ENCODE measurements at regions not wholly inside any gene's neighbourhood (a gene's known extent, or its start where the extent isn't known, plus 50 kb on each side); places are given as distances from the start of the nearest gene placed in this dataset.

DNA sequence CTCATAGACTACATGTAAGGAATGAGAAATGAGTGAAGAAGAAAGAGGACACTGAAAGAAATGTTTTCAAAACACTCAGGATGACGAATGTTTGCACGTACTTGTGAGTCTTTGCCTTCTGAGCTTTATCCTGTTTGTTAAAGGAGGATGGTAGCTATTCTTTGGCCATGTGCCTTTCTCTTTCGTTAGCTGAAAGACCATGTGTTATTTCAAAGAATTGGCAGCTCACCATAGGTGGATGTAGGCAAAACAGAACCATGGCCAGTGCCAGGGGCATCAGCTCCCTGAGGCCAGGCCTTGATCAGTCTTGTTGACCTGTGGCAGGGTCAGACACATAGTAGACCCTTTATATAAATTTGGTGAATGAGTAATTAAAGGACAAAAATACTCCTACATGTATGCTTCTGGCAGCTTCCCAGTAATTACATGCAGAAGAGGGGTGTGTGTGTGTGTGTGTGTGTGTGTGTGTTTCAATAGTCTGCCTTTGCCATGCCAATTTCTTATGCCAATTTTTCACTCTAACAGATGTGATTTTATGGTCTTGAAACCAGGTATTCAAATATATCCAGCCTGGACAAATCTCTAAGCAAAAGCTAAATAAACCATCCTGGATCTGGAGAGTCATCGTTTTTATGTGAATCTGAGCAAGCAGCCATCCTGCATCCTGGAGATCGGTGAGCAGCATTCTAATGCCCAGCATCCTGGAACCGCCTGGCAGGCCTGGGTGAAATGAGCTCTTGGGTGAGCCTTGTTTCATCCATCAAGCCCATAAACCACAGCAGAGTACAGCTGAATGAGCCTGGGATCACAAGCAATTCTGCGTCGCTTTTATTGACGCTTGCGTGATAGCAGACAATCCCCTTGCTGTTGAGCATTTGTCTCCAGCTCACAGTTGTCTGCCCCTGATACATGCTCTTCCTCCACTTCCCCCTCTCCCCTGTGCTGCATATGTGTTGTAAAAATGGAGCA lies 475.4 kb downstream of the MED10 start:
- no peaks in the 10 kb centered on the region for H3K9me3 ChIP-seq (ENCODE audit: severe bottlenecking)
- H3K4me1 ChIP-seq (ENCODE audit: insufficient read depth, poor library complexity, severe bottlenecking) = no peaks in the 10 kb centered on the region
- ATAC-seq (ENCODE audit: low read depth) (no peak), DNase-seq (ENCODE audit: low spot score) (no peak)
- no peaks in the 10 kb centered on the region for H3K36me3 ChIP-seq (ENCODE audit: low read depth)
- H3K4me3 ChIP-seq (ENCODE audit: severe bottlenecking) = no peak overlapping the region
- H3K27ac ChIP-seq (ENCODE audit: poor library complexity, severe bottlenecking) = no peak overlapping the region
- peaks cover 17% of the 10 kb centered on the region for H3K27me3 ChIP-seq (ENCODE audit: insufficient read depth, poor library complexity, severe bottlenecking)
- TF ChIP-seq, protein P1, sequence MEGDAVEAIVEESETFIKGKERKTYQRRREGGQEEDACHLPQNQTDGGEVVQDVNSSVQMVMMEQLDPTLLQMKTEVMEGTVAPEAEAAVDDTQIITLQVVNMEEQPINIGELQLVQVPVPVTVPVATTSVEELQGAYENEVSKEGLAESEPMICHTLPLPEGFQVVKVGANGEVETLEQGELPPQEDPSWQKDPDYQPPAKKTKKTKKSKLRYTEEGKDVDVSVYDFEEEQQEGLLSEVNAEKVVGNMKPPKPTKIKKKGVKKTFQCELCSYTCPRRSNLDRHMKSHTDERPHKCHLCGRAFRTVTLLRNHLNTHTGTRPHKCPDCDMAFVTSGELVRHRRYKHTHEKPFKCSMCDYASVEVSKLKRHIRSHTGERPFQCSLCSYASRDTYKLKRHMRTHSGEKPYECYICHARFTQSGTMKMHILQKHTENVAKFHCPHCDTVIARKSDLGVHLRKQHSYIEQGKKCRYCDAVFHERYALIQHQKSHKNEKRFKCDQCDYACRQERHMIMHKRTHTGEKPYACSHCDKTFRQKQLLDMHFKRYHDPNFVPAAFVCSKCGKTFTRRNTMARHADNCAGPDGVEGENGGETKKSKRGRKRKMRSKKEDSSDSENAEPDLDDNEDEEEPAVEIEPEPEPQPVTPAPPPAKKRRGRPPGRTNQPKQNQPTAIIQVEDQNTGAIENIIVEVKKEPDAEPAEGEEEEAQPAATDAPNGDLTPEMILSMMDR (IDR thresholded peaks at IDR 0.05; ENCODE audit: poor library complexity, severe bottlenecking) = no peak

DNA sequence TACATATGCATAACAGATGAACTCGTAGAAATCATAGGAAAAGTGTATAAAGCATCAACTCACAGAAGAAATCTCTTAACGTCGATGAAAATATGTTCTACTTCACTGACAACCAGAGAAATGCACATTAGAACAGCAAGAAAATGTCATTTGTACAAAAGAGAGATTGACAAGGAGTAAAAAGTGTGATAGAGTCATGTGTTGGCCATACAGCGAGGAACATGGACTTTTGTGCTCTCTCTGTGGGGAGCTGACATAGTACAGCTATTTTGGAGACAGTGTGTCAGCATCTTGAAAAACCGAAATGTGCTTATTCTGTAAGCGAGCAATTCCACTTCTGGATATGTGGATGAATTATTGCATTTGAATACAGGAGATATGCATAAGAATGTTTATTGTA lies 477.9 kb downstream of the ICE1 start:
- H3K4me3 ChIP-seq (ENCODE audit: severe bottlenecking) = no peak overlapping the region
- DNase-seq (ENCODE audit: low spot score) (no peak), ATAC-seq (ENCODE audit: low read depth) (no peak)
- H3K9me3 ChIP-seq (ENCODE audit: severe bottlenecking) = no peaks in the 10 kb centered on the region
- no peak overlapping the region for H3K27ac ChIP-seq (ENCODE audit: poor library complexity, severe bottlenecking)
- H3K36me3 ChIP-seq (ENCODE audit: low read depth) = no peaks in the 10 kb centered on the region
- TF ChIP-seq, protein P1 (IDR thresholded peaks at IDR 0.05; ENCODE audit: poor library complexity, severe bottlenecking) = no peak
- H3K4me1 ChIP-seq (ENCODE audit: insufficient read depth, poor library complexity, severe bottlenecking) = no peaks in the 10 kb centered on the region
- peaks cover 17% of the 10 kb centered on the region for H3K27me3 ChIP-seq (ENCODE audit: insufficient read depth, poor library complexity, severe bottlenecking)

DNA sequence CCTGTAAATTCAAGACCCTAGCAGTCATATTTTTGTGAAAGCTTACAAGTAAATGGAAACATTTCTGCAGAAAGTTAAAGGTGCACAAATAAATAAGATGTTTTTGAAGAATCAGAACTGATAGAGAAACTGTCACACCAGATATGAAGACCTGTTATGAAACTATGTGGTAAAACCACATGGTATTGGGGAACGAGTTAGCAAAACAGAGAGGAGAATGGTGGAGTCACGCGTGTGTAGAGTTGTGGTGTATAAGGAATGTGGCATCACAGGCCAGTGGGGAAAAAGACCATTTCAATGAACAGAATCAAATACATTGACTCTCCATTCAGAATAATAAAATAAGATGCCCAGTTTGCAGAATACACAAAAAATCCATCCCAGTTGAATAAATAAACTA lies 477.2 kb downstream of the ICE1 start:
- no peaks in the 10 kb centered on the region for H3K36me3 ChIP-seq (ENCODE audit: low read depth)
- H3K4me1 ChIP-seq (ENCODE audit: insufficient read depth, poor library complexity, severe bottlenecking) = no peaks in the 10 kb centered on the region
- DNase-seq (ENCODE audit: low spot score) (no peak), ATAC-seq (ENCODE audit: low read depth) (no peak)
- no peak overlapping the region for H3K27ac ChIP-seq (ENCODE audit: poor library complexity, severe bottlenecking)
- TF ChIP-seq, protein P1 (IDR thresholded peaks at IDR 0.05; ENCODE audit: poor library complexity, severe bottlenecking) = no peak
- H3K27me3 ChIP-seq (ENCODE audit: insufficient read depth, poor library complexity, severe bottlenecking) = peaks cover 17% of the 10 kb centered on the region
- H3K9me3 ChIP-seq (ENCODE audit: severe bottlenecking) = no peaks in the 10 kb centered on the region
- H3K4me3 ChIP-seq (ENCODE audit: severe bottlenecking) = no peak overlapping the region

DNA sequence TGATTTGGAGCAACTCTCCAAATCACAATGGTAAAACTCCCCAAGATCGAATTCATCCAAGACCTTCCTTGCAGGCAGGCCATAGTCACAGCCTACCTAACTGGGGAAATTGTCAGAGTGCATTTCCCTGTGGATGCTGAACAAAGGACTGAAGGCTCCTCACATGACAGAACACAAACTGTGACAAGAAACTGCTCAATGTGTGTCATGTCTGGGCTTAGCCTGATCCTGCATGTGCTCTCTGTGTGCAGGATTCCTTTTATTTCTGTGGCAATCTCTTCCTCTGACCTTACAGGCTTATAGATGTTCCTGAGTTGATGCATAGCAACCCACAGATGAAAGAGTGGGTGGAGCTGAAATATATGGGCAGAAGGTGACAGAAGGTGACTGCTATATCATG lies 465.8 kb downstream of the ICE1 start:
- DNase-seq (ENCODE audit: low spot score) (no peak), ATAC-seq (ENCODE audit: low read depth) (no peak)
- Histone ChIP-seq H3K27me3 (ENCODE audit: insufficient read depth, poor library complexity, severe bottlenecking) (peaks cover 11% of the 10 kb centered on the region), H3K4me1 (ENCODE audit: insufficient read depth, poor library complexity, severe bottlenecking) (no peaks in the 10 kb centered on the region), H3K4me3 (ENCODE audit: severe bottlenecking) (no peak overlapping the region), H3K27ac (ENCODE audit: poor library complexity, severe bottlenecking) (no peak overlapping the region), H3K36me3 (ENCODE audit: low read depth) (no peaks in the 10 kb centered on the region), H3K9me3 (ENCODE audit: severe bottlenecking) (no peaks in the 10 kb centered on the region)
- TF ChIP-seq, protein P1 (IDR thresholded peaks at IDR 0.05; ENCODE audit: poor library complexity, severe bottlenecking) = no peak

DNA sequence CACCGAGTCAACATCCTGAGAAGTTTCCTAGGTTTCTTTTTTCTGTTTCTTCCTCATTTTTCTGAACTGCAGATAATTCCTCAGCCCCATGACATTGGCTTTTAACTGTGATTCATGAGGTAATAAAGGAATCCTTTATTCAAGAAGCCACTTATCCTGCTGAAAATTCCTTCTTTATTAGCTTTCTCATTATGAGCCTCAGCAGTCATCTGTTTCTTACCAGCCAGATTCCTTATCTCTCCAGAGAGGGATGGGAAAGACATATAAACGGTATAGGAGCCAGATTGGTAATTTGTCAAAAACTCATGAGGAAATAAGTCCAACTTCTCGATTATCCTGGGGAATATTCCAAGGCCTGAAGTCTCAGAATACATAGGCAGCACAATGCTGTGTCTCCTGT lies 465.4 kb downstream of the ICE1 start:
- no peak for ATAC-seq (ENCODE audit: low read depth)

More for the DNA sequence above, 465.4 kb downstream of the ICE1 start:
- no peak for DNase-seq (ENCODE audit: low spot score)
- H3K27me3 ChIP-seq (ENCODE audit: insufficient read depth, poor library complexity, severe bottlenecking) = peaks cover 11% of the 10 kb centered on the region
- no peak overlapping the region for H3K27ac ChIP-seq (ENCODE audit: poor library complexity, severe bottlenecking)
- no peak overlapping the region for H3K4me3 ChIP-seq (ENCODE audit: severe bottlenecking)
- TF ChIP-seq, protein P1 (IDR thresholded peaks at IDR 0.05; ENCODE audit: poor library complexity, severe bottlenecking) = no peak
- no peaks in the 10 kb centered on the region for H3K9me3 ChIP-seq (ENCODE audit: severe bottlenecking)
- H3K36me3 ChIP-seq (ENCODE audit: low read depth) = no peaks in the 10 kb centered on the region
- no peaks in the 10 kb centered on the region for H3K4me1 ChIP-seq (ENCODE audit: insufficient read depth, poor library complexity, severe bottlenecking)
